Activated gamma-delta T cell treated with Interleukin-2 at 50 U/mL for 16 hours (primary cell): ENCODE measurements at regions not wholly inside any gene's neighbourhood (a gene's known extent, or its start where the extent isn't known, plus 50 kb on each side); places are given as distances from the start of the nearest gene placed in this dataset.
"Not testable (repeated sequence)": the region's sequence is repeated elsewhere in the genome, so short reads cannot be mapped to it uniquely, and the experiment has no call there.

Experiments used
- DNase-seq: peaks from one replicate; pipeline ENCODE4 v3.0.0-alpha.2; 2020

DNA sequence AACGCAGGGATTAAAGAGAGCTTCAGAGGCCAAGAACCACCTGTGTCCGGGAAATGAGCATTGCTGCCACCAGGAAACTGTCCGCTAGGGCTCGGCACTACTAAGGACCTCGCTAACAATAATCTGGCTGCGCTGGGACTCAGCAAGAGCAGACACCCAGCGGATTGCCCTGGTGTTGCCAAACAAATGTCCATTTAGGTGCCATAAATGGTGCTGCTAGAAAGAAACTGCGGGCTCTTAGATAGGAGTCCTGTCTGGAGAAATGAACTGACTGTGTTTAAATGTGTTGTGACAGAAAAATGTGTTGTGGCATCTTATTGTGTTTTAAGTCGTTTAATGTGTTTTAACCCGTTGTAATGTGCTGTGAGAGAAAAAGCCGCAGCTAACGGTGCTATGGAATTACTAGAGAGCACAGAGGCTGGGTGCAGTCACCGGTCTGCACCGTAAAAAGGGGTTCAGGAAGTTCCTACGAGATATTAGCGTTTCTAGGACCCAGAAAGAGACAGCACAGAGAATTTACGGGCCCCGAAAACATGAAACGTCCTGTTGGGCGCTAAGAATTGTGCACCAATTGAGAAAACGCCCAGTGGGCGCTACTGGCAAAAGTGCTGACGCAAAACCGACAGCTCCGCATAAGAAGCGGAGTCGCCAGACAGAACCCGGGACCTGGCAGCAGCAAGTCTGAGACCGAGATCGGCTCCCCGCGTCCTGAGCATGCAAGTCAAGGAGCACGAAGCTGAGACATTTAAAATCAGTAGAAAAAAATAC lies 90.6 kb downstream of the ANXA2R start:
- peak; percentile 60 for DNase-seq

DNA sequence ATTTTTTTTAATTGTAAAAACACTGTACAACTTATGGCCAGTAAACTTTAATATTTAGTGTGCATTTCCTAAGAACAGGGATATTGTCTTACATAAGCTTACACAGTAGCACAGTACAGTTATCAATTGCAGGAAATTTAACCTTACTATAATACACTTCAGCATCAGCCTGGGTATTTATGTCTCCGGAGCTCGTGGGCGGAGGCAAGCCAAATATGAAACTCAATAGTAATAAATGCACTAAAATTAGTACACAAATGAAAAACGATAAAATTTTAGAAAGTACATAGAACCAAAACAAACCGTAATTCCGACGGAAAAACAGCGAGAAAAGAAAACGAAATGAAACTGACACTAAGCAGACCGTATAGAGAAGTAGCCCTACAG lies 91.2 kb downstream of the ANXA2R start:
- DNase-seq = no peak

DNA sequence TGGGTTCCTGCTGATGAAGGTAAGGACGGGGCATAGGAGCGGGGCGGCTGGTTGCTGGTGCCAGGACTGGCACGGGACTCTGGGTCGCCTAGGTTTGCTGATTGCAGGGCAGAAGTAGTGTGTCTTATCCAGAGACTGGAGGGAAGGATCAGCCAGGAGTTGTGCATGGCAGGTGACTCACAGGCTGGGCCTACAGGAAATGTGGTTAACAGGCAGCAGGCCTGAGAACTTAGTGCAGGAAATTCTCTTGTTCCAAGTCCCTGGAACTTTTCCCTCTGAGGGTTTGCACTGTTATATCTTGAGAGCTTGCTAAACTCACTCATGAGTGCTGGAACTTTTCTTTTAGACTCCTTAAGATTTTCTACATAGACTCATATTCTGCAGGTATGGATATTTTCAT lies 95.1 kb downstream of the ANXA2R start:
- no peak for DNase-seq

DNA sequence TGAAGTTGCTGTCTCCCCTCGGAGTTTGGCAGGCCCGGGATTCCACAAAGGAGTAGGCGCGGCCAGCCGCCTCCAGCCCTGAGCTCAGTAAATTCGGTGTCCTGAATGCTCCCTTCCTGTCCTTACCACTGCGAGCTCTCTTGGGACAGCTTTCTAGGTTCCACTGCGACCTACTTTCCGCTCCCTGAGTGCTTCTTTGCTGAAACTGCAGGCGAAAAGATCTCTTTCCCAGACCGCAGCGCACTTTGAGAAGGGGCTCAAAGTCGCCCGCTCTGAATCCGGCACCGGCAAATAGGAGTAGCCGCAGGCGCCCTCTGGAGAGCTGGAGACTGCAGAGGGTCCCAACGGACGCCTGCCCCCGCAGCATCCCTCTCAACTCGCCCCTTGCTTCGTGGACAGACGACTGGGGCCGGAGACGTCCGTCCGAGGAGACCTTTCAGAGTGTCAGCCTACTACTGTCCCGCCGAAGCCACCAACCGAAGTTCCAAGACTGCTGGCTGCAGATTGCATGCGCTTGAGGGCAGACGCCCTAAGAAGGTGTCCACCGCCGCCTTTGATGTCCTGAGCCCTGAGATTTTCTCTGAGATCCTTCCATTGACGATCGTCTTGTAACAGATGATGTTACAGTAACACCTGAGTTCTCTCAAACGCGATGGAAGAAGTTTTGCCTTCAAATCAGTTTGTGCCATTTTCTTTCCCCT lies 96.0 kb downstream of the ANXA2R start:
- DNase-seq = no peak

DNA sequence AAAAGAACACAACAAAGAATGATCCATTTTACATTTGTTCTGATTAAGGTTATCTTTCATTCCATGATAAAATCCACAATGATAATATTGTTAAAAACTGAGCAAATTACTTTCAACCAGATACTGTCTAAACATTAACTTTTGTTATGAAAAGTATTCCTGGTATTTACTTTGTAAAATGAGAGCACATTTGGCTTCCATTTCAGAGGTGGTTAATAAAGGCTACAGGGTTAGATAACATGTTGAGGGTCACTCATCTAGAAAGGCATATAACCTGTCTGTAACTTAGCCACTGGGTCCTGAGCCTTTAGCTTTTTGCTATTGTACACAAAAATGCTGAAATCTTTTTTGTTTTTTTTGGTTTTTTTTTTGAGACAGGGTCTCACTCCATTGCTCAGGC lies 99.3 kb downstream of the ANXA2R start:
- DNase-seq = no peak

DNA sequence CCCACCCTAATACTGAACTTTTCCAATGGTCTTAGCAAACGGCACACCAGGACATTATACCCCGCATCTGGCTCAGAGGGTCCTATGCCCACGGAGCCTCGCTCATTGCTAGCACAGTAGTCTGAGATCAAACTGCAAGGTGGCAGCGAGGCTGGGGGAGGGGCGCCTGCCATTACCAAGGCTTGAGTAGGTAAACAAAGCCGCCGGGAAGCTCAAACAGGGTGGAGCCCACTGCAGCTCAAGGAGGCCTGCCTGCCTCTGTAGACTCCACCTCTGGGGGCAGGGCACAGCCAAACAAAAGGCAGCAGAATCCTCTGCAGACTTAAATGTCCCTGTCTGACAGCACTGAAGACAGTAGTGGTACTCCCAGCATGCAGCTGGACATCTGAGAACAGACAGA lies 108.1 kb downstream of the ANXA2R start:
- not testable (repeated sequence) for DNase-seq

DNA sequence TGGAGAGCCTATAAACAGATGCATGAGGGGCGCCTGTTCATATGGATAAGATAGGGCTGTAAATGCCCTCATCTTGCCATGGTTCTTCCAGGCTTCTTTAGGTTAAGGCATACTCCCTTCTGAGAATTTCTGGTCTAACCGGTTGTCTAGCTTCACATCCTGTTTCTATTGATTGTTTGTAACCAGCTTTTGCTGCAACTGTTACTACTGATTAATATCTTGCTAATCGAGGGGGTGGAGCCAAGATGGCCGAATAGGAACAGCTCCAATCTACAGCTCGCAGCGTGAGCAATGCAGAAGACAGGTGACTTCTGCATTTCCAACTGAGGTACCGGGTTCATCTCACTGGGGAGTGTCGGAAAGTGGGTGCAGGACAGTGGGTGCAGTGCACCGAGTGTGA lies 108.7 kb downstream of the ANXA2R start:
- not testable (repeated sequence) for DNase-seq

DNA sequence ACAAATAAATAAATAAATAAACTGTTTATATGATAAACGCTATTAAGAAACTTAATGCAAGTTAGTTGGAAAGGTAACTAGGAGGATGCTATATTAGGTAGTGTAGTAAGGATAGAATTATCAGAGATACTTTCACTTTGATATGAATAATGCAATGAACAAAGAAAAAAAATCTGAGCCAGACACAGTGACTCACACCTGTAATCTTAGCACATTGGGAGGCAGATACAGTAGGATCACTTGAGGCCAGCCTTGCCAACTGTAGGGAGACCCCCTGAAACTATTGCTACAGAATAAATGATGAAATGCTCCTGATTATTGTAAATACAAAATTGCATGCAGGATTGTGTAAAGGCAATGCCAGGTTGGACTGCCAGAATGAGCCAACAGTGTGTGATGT lies 109.2 kb downstream of the ANXA2R start:
- DNase-seq = no peak

DNA sequence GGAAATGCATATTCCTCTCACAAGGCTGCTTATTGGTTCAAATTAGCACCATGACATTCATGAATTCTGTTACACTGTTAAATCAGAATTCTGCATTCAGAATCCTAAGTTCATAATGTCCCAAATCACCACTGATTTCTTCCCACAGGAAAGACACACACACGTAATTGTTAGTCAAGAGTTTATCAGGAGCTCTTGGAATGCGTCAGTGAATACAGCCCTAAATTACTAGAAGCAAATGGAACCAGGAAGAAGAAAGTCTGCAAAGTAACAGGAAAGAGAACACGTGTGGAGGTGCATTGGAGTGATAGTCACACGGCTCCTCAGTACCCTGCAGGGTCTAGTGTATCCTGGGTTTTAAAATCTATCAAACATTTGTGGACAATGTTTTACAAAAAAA lies 110.2 kb downstream of the ANXA2R start:
- DNase-seq = no peak

DNA sequence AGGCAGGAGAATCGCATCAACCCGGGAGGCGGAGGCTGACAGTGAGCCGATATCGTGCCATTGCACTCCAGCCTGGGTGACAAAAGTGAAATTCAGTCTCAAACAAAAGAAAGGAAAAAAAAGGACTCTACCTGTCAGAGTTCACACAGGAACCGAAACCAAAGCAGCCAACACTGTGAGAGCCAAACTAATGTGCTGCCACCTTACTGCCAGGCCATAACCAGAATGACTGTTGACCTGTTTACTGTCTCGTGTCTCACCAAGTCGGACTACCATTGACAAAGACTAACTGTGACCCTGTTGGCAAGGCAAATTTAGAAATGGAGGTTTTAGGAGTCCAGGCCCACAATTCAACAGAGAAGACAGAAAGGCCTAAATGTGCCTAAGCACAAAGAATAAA lies 112.4 kb downstream of the ANXA2R start:
- DNase-seq = no peak

DNA sequence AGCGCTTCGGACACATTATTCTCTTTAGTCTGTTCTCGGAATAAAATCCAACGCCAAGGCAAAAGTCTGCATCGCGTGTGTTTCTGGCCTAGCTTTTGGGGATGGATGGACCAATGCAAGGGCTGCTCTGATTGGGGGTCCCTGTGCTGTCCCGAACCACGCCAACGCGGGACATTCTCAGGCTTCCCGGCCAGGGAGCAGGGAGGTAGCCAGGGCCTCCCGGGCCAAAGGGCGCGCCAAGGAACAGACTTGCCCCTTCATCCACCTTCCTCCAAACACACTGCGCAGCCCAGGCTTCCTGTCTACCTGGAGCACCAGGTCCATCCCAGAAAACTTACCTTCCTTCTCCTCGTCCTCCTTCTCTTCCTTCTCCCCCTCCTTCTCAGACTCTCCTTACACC lies 113.0 kb upstream of the SELENOP start:
- DNase-seq = no peak

DNA sequence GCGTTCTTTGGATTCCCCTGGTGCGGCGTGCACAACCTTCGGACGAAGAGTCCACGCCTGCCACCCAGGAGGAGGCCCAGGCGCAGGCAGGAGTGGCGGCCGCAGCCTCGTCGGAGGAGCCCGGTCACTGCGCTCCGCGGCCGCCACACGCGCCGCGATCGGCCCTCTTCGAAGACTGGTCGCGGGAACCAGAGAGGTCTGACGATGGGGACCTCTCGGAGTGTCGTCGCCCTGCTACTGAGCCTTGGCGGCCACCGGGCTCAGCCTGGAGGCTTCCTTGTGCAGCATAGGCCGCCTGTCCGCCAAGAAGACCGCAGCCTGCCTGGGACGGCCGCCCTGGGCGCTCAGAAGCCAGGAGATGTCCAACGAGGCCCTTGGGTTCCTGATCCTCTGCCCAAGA lies 112.5 kb upstream of the SELENOP start:
- no peak for DNase-seq

DNA sequence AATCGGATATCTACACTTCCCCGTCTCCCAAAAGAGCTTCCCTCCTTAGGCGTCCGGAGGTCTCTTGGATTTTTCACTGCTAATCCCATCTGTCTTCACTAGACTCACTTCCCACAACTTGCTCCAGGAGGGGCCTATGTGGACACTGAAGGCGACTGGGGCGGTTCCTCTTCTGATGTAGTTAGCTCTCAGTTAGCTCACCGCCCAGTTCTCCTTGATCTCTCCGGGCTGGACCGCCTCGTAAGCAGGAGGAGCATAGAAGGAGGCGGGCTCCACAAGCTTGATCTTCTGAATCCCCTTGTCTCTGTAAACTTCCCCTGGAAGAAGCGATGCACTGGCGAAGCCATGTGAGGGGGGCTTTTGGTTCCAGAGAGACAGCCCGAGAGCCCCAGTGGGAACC lies 112.0 kb upstream of the SELENOP start:
- no peak for DNase-seq

DNA sequence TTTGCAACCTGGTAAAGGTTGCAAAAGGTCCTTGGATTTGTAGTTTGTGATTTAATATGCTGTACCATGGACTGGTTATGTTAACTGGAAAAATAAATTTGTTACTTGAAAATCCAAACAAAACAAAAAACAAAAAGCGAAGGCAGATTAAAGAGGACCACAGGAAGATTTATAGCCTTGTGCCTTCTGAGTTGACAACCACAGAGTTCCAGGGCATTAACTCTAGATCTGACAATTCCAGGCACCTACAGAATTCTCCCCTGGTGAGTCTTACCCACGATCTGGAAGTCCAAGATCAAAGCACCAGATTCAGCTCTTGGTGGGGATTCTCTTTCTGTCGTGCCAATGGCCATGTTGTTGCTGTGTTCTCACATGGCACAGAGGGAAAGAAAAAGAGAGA lies 107.9 kb upstream of the SELENOP start:
- no peak for DNase-seq

DNA sequence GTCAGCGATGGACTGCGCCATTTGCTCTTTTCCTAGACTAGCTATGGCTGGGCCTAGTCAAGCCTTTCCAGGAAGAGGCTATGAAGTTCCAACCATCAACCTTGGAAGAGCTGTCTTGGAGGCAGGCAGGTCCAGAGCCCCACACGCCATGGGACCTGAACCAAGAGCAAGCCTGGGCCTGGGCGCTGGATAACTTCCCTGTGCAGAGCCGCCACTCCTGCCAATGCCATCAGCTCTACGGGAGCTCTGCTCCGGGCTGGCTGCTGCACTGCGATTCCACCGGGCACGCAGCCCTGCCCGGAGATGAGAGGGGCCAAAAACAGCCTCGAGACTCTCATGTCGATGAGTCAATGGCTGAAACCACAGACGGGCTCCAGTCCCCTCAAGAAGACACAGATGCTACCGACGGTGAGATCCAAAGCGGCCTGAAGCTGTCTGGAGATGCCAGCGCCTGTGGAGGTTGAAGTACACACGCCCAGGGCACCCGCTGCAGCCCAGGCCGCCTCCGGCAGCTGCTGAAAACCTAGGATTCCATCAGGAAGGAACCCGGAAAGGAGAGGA lies 103.7 kb upstream of the SELENOP start:
- DNase-seq = no peak

DNA sequence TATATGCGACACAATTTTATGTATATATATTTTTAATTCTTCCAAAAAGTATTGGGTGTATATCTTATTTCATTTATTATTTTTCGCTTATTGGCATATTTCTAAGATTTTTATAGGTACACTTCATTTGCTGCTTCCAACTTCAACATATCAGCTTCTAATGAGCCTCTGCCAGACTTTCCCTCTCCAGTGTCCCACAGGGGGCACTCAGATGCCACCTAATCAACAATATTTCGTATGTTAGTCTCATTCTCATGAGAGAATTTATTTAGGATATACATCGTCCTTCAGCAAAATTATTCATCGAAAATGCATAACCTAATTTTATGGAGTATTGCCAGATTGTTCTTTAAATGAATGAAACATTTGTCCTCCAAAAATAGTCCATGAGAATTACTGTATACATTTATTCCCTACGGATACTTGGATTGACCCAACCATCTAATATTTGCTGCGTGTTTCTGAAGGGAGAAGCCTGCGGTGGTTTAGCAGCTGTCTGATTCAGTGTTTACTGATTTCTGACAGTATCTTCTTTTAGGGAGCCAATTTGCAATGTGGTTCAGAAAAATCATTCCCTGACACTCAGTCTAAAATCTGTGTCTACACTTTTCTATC lies 100.6 kb upstream of the SELENOP start:
- DNase-seq = peak; percentile 61

DNA sequence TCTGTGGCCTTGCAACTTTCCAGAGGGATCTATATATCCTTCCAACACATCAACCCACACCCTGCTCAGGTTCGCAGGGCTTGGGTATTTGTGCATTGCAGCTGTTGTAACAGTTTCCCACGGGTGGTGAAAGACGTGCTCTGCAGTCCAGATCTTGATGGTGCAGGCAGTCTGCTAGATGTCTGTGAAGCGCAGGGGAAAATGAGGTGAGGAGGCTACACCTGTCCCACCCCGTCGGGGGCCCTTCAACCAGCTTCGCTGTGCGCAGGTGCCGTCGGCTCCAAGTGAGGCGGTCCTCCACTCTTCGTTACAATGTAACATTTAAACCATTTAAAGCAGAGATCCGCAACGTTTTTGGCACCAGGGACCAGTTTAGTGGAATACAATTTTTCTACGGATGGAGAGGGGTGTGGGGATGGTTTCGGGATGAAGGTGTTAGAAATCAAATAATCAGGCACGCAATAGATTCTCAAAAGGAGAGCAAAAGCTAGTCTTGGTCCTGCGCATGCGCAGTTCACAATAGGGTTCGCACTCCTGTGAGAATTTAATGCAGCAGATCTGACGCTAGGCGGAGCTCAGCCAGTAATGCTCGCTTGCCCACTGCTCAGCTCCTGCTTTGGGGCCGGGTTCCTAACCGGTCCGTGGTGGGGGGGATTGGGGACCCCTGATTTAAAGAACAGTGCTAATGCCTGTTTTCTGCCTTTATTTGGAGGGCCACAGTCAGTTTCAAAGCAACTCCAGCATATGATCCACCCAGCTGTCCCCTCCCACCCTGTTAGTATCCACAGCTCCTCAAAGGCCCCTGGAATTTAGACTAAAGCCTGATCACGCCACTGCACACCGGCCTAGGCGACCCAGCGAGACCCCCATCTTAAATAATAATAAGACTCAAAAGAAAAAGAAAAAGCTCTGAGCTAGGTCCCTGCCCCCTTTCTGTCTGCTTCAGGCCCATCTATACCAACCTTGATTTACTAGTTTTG lies 97.1 kb upstream of the SELENOP start:
- DNase-seq = peak; percentile 91

DNA sequence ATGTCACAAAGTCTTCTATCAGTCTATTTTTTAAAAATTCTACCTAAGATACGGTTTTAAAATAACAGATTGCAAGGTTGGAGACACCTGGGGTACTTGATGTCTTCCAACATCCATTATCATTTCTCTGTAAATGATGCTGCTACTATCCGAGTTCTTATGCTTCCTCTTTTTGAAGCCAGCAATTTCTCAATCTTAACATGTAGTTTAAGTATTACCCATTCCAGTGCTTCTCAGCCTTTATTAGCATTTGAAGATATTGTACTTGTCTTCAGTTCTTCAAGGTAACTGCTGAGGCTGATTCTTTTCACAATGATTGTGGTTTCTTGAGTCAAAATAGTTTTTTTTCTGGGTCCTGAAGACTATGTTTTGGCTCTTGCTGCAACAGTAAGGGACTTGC lies 96.4 kb upstream of the SELENOP start:
- DNase-seq = no peak

DNA sequence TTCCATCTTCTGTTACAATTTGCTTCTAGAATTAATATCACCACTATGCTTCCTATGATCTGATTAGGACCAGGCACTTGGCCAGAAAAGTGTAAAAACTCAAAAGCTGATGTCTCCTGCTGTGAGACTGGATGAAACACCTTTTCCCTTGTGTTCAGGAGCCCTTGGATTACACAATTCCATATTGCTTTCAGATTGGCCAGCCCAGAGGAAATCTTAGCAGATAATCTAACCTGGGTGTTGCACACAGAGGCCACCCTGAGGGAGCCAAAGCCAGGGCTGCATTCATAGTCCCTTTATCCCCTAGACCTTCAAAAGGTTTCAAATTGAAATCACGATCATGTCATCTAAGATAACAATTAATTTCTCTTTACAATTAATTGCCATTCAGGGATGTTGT lies 94.1 kb upstream of the SELENOP start:
- DNase-seq = no peak

DNA sequence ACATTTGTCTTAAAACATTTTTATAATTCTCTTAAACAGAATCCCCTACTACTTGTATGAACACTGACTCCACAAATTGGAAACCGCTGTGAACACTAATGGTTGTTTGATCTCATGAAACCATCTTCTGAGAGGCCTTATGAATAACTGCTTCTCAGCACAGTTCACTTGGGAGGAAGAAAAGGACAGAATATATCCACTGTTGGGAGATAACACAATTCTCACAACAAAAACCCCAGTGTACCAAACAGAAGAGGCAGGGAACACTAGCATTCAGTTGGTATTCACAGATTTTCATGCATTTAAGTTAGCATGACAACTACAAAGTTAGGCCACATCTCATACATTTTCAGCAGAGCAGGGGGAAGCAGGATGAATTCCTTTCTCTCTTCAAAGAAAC lies 89.0 kb upstream of the SELENOP start:
- no peak for DNase-seq

DNA sequence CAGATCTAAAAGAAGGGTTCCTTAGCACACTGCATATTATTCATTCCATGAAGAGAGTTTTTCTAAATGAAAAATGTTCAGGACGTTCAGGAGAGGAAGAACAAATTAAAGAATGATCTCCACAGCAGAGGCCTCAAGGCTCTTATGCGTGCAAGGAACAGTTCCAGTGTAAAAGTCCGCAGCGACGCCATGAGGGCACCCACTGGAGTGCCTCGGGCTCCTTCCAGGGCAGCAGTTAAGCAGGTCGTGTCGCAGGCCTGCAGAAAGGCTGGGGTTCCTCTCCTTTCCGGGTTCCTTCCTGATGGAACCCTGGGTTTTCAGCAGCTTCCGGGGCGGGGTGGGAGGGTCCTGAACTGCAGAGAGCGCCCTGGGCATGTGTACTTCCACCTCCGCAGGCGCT lies 87.1 kb upstream of the SELENOP start:
- DNase-seq = no peak

DNA sequence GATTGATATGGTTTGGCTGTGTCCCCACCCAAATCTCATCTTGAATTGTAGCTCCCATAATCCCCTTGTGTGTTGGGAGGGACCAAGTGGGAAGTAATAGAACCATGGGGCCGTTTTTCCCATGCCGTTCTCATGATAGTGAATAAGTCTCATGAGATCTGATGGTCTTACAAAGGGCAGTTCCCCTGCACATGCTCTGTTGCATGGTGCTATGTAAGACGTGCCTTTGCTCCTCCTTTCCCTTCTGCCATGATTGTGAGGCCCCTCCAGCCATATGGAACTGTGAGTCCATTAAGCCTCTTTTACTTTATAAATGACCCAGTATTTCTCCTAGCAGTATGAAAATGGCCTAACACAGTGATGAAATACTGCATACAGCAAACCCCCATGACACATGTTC lies 84.8 kb upstream of the SELENOP start:
- DNase-seq = no peak

DNA sequence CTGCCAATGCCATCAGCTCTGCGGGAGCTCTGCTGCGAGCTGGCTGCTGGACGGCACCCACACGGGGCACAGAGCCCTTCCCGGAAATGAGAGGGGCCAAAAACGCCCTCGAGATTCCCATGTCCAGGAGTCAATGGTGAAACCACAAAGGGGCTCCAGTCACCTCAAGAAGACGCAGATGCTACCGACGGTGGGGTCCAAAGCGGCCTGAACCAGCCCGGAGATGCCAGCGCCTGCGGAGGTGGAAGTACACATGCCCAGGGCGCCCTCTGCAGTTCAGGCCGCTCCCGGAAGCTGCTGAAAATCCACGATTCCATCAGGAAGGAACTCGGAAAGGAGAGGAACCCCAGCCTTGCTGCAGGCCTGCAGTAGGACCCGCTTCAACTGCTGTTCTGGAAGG lies 82.4 kb upstream of the SELENOP start:
- DNase-seq = no peak
